ENCODE measurements at regions not wholly inside any gene's neighbourhood (a gene's known extent, or its start where the extent isn't known, plus 50 kb on each side); places are given as distances from the start of the nearest gene placed in this dataset.

DNA sequence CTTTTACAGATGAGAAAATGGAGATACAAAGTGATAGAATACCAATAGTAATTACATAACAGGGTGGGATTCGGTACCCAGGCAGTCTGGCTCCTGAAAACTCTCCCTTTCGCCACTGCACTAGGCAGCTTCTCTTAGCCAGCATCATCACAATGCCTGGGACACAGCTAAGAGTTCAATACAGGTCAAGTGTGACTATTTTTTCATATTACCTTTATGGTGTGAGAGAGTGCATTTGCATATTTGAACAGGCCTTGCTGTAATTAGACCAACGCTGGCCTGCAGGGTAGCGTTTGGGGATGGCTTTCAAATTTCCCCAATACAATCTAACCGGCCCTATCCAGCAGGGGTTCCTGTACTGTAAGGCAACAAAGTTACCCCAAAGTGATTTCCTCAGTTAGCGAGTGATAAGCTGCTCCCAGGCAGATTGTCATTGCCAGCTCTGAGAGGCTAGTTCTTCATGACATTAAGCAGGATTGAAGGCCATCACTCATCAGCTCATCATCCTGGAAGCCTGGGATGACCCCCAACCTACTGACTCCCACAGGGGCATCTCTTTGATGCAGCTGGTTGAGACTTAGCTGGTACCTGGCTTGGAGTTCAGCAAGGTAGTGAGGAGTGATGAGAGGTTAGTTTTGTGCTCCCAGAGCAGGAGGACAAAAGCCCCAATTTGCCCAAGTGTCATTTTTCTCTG, 836.8 kb upstream of the LCORL start:
- TF ChIP-seq, protein P1, sequence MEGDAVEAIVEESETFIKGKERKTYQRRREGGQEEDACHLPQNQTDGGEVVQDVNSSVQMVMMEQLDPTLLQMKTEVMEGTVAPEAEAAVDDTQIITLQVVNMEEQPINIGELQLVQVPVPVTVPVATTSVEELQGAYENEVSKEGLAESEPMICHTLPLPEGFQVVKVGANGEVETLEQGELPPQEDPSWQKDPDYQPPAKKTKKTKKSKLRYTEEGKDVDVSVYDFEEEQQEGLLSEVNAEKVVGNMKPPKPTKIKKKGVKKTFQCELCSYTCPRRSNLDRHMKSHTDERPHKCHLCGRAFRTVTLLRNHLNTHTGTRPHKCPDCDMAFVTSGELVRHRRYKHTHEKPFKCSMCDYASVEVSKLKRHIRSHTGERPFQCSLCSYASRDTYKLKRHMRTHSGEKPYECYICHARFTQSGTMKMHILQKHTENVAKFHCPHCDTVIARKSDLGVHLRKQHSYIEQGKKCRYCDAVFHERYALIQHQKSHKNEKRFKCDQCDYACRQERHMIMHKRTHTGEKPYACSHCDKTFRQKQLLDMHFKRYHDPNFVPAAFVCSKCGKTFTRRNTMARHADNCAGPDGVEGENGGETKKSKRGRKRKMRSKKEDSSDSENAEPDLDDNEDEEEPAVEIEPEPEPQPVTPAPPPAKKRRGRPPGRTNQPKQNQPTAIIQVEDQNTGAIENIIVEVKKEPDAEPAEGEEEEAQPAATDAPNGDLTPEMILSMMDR (conservative IDR thresholded peaks at IDR 0.05): no peak
- TF ChIP-seq EZH2 (IDR thresholded peaks at IDR 0.05; ENCODE audit: low read depth): no peak

Measured in PC-9 (cell line).